ENCODE measurements at regions not wholly inside any gene's neighbourhood (a gene's known extent, or its start where the extent isn't known, plus 50 kb on each side); places are given as distances from the start of the nearest gene placed in this dataset.

GRCh38 chr13:64234255-64234654 lies 2818.6 kb upstream of the PCDH20 start:
- Histone ChIP-seq H2AK5ac (ENCODE audit: low read length) (no peak overlapping the region), H3K79me2 (ENCODE audit: control insufficient read depth, insufficient read depth, low read length, poor library complexity) (no peaks in the 10 kb centered on the region), H3K79me1 (ENCODE audit: low read length) (no peaks in the 10 kb centered on the region), H3K27ac (ENCODE audit: low read depth, low read length) (no peak overlapping the region), H3K4ac (ENCODE audit: low read depth, low read length) (no peak overlapping the region), H3K23ac (ENCODE audit: low read length) (no peak overlapping the region), H3K36me3 (ENCODE audit: control insufficient read depth in 1 of 2, insufficient read depth in 2 of 2, low read length in 2 of 2) (no peaks in the 10 kb centered on the region), H3K4me1 (ENCODE audit: control insufficient read depth in 1 of 2, insufficient read depth in 2 of 2, low read length in 2 of 2) (no peaks in the 10 kb centered on the region), H4K12ac (ENCODE audit: low read depth, low read length) (no peak overlapping the region), H2BK12ac (ENCODE audit: low read length) (no peak overlapping the region), H2AFZ (ENCODE audit: insufficient read depth, low read length, poor library complexity) (no peak overlapping the region), H3K18ac (ENCODE audit: low read length) (no peak overlapping the region), H3K9ac (ENCODE audit: low read length) (no peak overlapping the region), H4K8ac (ENCODE audit: low read depth, low read length) (no peak overlapping the region), H3K4me3 (ENCODE audit: low read depth, low read length) (no peak overlapping the region), H3K9me3 (ENCODE audit: insufficient read depth, low read depth, low read length) (no peaks in the 10 kb centered on the region), H3K14ac (ENCODE audit: low read length) (no peak overlapping the region), H2BK120ac (ENCODE audit: insufficient read depth, low read length, poor library complexity) (no peak overlapping the region), H2BK5ac (ENCODE audit: low read depth, low read length, poor library complexity) (no peak overlapping the region), H3K27me3 (ENCODE audit: insufficient read depth, low read length) (no peaks in the 10 kb centered on the region), H3K4me2 (ENCODE audit: low read length) (no peak overlapping the region), H4K91ac (ENCODE audit: low read depth, low read length) (no peak overlapping the region)
- DNase-seq, result no peak
- WGBS (ENCODE audit: extremely low coverage, insufficient coverage, insufficient read length), result no CpG with 5 or more reads among the region's 4 CpGs

- Histone ChIP-seq H3K9ac (ENCODE audit: low read length) (no peak overlapping the region), H2BK5ac (ENCODE audit: low read depth, low read length, poor library complexity) (no peak overlapping the region), H4K8ac (ENCODE audit: low read depth, low read length) (no peak overlapping the region), H3K14ac (ENCODE audit: low read length) (no peak overlapping the region), H3K4me2 (ENCODE audit: low read length) (no peak overlapping the region), H2BK12ac (ENCODE audit: low read length) (no peak overlapping the region), H2AK5ac (ENCODE audit: low read length) (no peak overlapping the region), H3K27ac (ENCODE audit: low read depth, low read length) (no peak overlapping the region), H3K4me1 (ENCODE audit: control insufficient read depth in 1 of 2, insufficient read depth in 2 of 2, low read length in 2 of 2) (no peaks in the 10 kb centered on the region), H3K36me3 (ENCODE audit: control insufficient read depth in 1 of 2, insufficient read depth in 2 of 2, low read length in 2 of 2) (no peaks in the 10 kb centered on the region), H2AFZ (ENCODE audit: insufficient read depth, low read length, poor library complexity) (no peak overlapping the region), H3K4me3 (ENCODE audit: low read depth, low read length) (no peak overlapping the region), H4K12ac (ENCODE audit: low read depth, low read length) (no peak overlapping the region), H3K79me2 (ENCODE audit: control insufficient read depth, insufficient read depth, low read length, poor library complexity) (no peaks in the 10 kb centered on the region), H3K4ac (ENCODE audit: low read depth, low read length) (no peak overlapping the region), H3K79me1 (ENCODE audit: low read length) (no peaks in the 10 kb centered on the region), H3K18ac (ENCODE audit: low read length) (no peak overlapping the region), H3K27me3 (ENCODE audit: insufficient read depth, low read length) (no peaks in the 10 kb centered on the region), H2BK120ac (ENCODE audit: insufficient read depth, low read length, poor library complexity) (no peak overlapping the region), H3K9me3 (ENCODE audit: insufficient read depth, low read depth, low read length) (no peaks in the 10 kb centered on the region), H3K23ac (ENCODE audit: low read length) (no peak overlapping the region), H4K91ac (ENCODE audit: low read depth, low read length) (no peak overlapping the region)
- DNase-seq, result no peak
- WGBS (ENCODE audit: extremely low coverage, insufficient coverage, insufficient read length), result no CpG with 5 or more reads among the region's 3 CpGs
Measured at GRCh38 chr13:64223016-64223415, 2807.4 kb upstream of the PCDH20 start.

DNA sequence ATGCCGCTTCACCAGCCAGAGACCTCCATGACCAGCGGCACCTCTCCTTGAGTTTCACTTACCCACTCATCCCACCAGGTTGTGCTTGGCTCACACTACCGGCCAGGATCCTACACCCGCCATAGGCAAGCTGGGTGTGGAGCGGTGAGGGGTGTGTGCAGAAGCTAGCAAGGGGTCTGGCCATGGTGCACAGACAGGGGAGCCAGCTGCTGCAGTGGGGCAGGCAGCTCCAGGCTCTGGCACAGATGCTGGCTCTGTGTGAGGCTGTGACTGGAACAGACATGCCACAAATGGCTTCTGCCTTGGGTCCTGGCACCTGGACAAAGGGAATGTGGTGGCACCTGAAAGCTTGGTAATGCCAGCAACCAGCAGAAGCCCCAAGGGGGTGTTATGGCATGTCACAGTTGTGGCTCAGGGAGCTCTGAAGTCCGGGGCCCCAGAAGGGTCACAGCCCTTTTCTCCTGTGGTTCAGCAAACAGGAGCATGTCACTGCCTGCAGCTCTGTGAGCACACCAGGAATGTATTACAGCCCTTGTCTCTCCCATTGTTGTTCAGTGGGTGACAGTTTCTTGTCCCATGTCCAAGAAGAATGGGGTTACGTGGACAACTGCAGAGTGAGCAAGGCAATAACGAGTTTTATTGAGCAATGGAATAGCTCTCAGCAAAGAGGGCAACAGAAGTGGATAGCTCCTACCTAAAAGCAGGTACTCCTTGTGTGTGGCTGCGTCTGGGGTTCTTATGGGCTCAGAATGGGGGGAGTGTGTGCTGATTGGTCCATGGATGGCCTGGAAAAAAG lies 2791.0 kb upstream of the PCDH20 start:
- H3K18ac ChIP-seq (ENCODE audit: low read length), result no peak overlapping the region
- H3K27me3 ChIP-seq (ENCODE audit: insufficient read depth, low read length), result no peaks in the 10 kb centered on the region
- no peak overlapping the region for H2AK5ac ChIP-seq (ENCODE audit: low read length)
- no peak overlapping the region for H2BK12ac ChIP-seq (ENCODE audit: low read length)
- no peak overlapping the region for H4K8ac ChIP-seq (ENCODE audit: low read depth, low read length)
- no peaks in the 10 kb centered on the region for H3K4me1 ChIP-seq (ENCODE audit: control insufficient read depth in 1 of 2, insufficient read depth in 2 of 2, low read length in 2 of 2)
- no peak overlapping the region for H2AFZ ChIP-seq (ENCODE audit: insufficient read depth, low read length, poor library complexity)
- H3K4me3 ChIP-seq (ENCODE audit: low read depth, low read length), result no peak overlapping the region
- no peak overlapping the region for H3K9ac ChIP-seq (ENCODE audit: low read length)
- no peak overlapping the region for H3K23ac ChIP-seq (ENCODE audit: low read length)
- no peak overlapping the region for H2BK120ac ChIP-seq (ENCODE audit: insufficient read depth, low read length, poor library complexity)
- no peak for DNase-seq
- no peak overlapping the region for H3K14ac ChIP-seq (ENCODE audit: low read length)
- no peak overlapping the region for H3K4ac ChIP-seq (ENCODE audit: low read depth, low read length)
- H4K91ac ChIP-seq (ENCODE audit: low read depth, low read length), result no peak overlapping the region
- no CpG with 5 or more reads among the region's 9 CpGs for WGBS (ENCODE audit: extremely low coverage, insufficient coverage, insufficient read length)
- no peaks in the 10 kb centered on the region for H3K79me1 ChIP-seq (ENCODE audit: low read length)
- no peak overlapping the region for H3K4me2 ChIP-seq (ENCODE audit: low read length)
- H3K79me2 ChIP-seq (ENCODE audit: control insufficient read depth, insufficient read depth, low read length, poor library complexity), result no peaks in the 10 kb centered on the region
- no peak overlapping the region for H3K27ac ChIP-seq (ENCODE audit: low read depth, low read length)
- no peak overlapping the region for H4K12ac ChIP-seq (ENCODE audit: low read depth, low read length)
- no peaks in the 10 kb centered on the region for H3K9me3 ChIP-seq (ENCODE audit: insufficient read depth, low read depth, low read length)
- no peak overlapping the region for H2BK5ac ChIP-seq (ENCODE audit: low read depth, low read length, poor library complexity)
- no peaks in the 10 kb centered on the region for H3K36me3 ChIP-seq (ENCODE audit: control insufficient read depth in 1 of 2, insufficient read depth in 2 of 2, low read length in 2 of 2)

DNA sequence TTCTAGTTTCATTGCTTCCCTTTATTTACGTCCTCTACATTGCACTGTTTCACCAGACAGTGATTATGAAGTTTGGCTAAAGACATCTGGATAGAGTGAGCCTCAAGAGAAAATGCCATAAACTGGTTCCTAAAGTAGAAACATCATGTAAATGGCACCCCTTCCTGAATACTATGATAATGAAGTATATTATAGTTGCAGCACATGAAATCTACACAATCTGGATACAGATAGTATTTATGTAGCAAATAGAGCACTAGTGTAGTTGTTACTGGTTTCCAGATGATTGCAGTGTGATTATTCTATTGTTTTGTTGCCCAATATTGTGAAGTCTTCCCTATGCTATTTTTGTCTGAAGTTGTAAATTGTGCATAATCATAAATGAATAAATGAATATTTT lies 2786.9 kb upstream of the PCDH20 start:
- Histone ChIP-seq H2AK5ac (ENCODE audit: low read length) (no peak overlapping the region), H3K9me3 (ENCODE audit: insufficient read depth, low read depth, low read length) (no peaks in the 10 kb centered on the region), H3K23ac (ENCODE audit: low read length) (no peak overlapping the region), H3K79me2 (ENCODE audit: control insufficient read depth, insufficient read depth, low read length, poor library complexity) (no peaks in the 10 kb centered on the region), H3K4me2 (ENCODE audit: low read length) (no peak overlapping the region), H4K8ac (ENCODE audit: low read depth, low read length) (no peak overlapping the region), H2BK12ac (ENCODE audit: low read length) (no peak overlapping the region), H3K4me1 (ENCODE audit: control insufficient read depth in 1 of 2, insufficient read depth in 2 of 2, low read length in 2 of 2) (no peaks in the 10 kb centered on the region), H4K12ac (ENCODE audit: low read depth, low read length) (no peak overlapping the region), H3K27ac (ENCODE audit: low read depth, low read length) (no peak overlapping the region), H3K36me3 (ENCODE audit: control insufficient read depth in 1 of 2, insufficient read depth in 2 of 2, low read length in 2 of 2) (no peaks in the 10 kb centered on the region), H3K4ac (ENCODE audit: low read depth, low read length) (no peak overlapping the region), H3K9ac (ENCODE audit: low read length) (no peak overlapping the region), H3K4me3 (ENCODE audit: low read depth, low read length) (no peak overlapping the region), H2BK120ac (ENCODE audit: insufficient read depth, low read length, poor library complexity) (no peak overlapping the region), H3K14ac (ENCODE audit: low read length) (no peak overlapping the region), H3K79me1 (ENCODE audit: low read length) (no peaks in the 10 kb centered on the region), H4K91ac (ENCODE audit: low read depth, low read length) (no peak overlapping the region), H3K27me3 (ENCODE audit: insufficient read depth, low read length) (no peaks in the 10 kb centered on the region), H3K18ac (ENCODE audit: low read length) (no peak overlapping the region), H2BK5ac (ENCODE audit: low read depth, low read length, poor library complexity) (no peak overlapping the region), H2AFZ (ENCODE audit: insufficient read depth, low read length, poor library complexity) (no peak overlapping the region)
- no peak for DNase-seq
- WGBS (ENCODE audit: extremely low coverage, insufficient coverage, insufficient read length), result no CpG with 5 or more reads among the region's 1 CpG
